ENCODE measurements at regions not wholly inside any gene's neighbourhood (a gene's known extent, or its start where the extent isn't known, plus 50 kb on each side); places are given as distances from the start of the nearest gene placed in this dataset.

DNA sequence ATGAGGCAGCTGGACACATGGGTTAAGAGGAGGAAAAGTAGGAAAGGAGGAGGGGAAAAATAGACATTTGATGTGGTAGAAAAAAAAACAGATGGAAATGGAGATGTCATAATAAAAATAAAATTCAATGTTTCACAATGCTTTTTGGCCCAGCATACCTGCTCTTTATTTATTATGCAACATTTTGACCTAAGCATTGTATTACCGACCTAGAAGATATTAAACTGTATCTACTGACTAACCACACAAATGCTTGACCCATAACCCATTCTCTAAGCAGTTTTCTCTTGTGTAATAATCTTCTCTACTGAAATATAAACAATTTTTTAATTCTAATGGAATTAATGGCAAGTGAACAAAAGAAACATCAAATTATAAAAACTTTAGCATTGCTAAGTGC lies 362.3 kb downstream of the FBXO15 start:
- Mint-ChIP-seq H3K27ac (no peak overlapping the region), H3K4me3 (ENCODE audit: low read depth) (no peak overlapping the region), H3K27me3 (no peaks in the 10 kb centered on the region), H3K9me3 (ENCODE audit: low read depth) (peaks cover 5% of the 10 kb centered on the region), H3K36me3 (ENCODE audit: insufficient read depth) (peaks cover 4% of the 10 kb centered on the region), H3K4me1 (ENCODE audit: low read depth) (no peaks in the 10 kb centered on the region)
- TF ChIP-seq, protein P1, sequence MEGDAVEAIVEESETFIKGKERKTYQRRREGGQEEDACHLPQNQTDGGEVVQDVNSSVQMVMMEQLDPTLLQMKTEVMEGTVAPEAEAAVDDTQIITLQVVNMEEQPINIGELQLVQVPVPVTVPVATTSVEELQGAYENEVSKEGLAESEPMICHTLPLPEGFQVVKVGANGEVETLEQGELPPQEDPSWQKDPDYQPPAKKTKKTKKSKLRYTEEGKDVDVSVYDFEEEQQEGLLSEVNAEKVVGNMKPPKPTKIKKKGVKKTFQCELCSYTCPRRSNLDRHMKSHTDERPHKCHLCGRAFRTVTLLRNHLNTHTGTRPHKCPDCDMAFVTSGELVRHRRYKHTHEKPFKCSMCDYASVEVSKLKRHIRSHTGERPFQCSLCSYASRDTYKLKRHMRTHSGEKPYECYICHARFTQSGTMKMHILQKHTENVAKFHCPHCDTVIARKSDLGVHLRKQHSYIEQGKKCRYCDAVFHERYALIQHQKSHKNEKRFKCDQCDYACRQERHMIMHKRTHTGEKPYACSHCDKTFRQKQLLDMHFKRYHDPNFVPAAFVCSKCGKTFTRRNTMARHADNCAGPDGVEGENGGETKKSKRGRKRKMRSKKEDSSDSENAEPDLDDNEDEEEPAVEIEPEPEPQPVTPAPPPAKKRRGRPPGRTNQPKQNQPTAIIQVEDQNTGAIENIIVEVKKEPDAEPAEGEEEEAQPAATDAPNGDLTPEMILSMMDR (IDR thresholded peaks at IDR 0.05; ENCODE audit: unreplicated experiment) = no peak
- DNase-seq (ENCODE audit: low spot score, unreplicated experiment) = no peak

DNA sequence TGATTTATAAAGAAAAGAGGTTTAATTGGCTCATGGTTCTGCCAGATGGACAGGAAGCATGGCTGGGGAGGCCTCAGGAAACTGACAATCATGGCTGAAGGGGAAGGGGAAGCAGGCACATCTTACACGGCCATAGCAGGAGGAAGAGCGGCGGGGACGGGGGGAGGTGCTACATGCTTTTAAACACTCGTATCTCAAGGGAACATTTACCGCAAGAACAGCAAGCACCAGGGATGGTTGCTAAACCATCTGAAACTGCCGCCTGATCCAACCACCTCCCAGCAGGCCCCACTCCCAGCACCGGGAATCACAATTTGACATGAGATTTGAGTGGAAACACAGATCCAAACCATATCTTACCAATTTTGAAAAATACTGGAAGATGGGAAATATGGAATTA lies 362.8 kb downstream of the FBXO15 start:
- DNase-seq (ENCODE audit: low spot score, unreplicated experiment) = no peak
- Mint-ChIP-seq H3K4me1 (ENCODE audit: low read depth) (no peaks in the 10 kb centered on the region), H3K9me3 (ENCODE audit: low read depth) (peaks cover 5% of the 10 kb centered on the region), H3K4me3 (ENCODE audit: low read depth) (no peak overlapping the region), H3K27me3 (no peaks in the 10 kb centered on the region), H3K27ac (no peak overlapping the region), H3K36me3 (ENCODE audit: insufficient read depth) (peaks cover 4% of the 10 kb centered on the region)
- TF ChIP-seq, protein P1 (IDR thresholded peaks at IDR 0.05; ENCODE audit: unreplicated experiment) = no peak

DNA sequence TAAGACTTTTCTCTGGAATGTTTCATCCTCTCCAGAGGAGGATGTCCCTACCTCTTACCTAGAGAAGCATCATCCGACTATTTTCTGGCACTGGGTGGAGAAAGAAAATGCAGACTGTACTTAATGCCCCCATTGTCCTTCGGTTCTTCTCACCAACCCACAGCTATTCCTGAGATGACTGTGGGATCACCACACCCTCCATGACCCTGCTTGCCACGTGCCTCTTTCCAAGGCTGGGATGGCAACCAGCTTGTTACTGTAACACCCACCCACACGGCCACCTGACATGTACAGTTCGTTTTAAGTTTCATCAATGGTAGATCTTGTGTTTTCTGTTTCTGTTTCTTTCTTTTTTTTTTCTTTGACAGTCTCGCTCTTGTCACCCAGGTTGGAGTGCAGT lies 365.2 kb downstream of the FBXO15 start:
- H3K4me1 Mint-ChIP-seq (ENCODE audit: low read depth) = no peaks in the 10 kb centered on the region
- no peak for DNase-seq (ENCODE audit: low spot score, unreplicated experiment)
- peaks cover 10% of the 10 kb centered on the region for H3K27me3 Mint-ChIP-seq
- peaks cover 4% of the 10 kb centered on the region for H3K36me3 Mint-ChIP-seq (ENCODE audit: insufficient read depth)
- H3K4me3 Mint-ChIP-seq (ENCODE audit: low read depth) = no peak overlapping the region
- peaks cover 5% of the 10 kb centered on the region for H3K9me3 Mint-ChIP-seq (ENCODE audit: low read depth)
- TF ChIP-seq, protein P1 (IDR thresholded peaks at IDR 0.05; ENCODE audit: unreplicated experiment) = no peak
- H3K27ac Mint-ChIP-seq = no peak overlapping the region

DNA sequence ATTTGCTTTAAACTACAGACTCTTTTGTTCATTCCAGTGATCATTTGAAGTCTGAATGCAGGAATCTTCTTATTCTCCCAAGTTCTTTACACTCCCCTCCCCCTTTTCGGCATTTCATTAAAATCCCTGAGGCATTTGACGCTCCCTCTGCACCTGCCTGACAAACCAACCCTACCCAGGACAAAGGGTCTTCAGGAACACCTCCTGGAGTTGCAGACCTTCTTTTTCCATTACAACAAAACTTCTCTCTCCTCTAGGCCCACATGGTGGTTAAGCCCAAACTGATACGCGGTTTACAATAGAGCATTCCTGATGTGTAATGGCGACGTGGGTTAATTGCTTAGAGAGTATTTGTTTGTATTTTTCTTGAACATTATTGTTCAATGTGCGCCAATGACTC lies 367.4 kb downstream of the FBXO15 start:
- no peaks in the 10 kb centered on the region for H3K36me3 Mint-ChIP-seq (ENCODE audit: insufficient read depth)
- no peaks in the 10 kb centered on the region for H3K9me3 Mint-ChIP-seq (ENCODE audit: low read depth)
- H3K27ac Mint-ChIP-seq = no peak overlapping the region
- TF ChIP-seq, protein P1 (IDR thresholded peaks at IDR 0.05; ENCODE audit: unreplicated experiment) = no peak
- H3K4me1 Mint-ChIP-seq (ENCODE audit: low read depth) = no peaks in the 10 kb centered on the region
- peaks cover 10% of the 10 kb centered on the region for H3K27me3 Mint-ChIP-seq
- no peak overlapping the region for H3K4me3 Mint-ChIP-seq (ENCODE audit: low read depth)
- DNase-seq (ENCODE audit: low spot score, unreplicated experiment) = no peak

DNA sequence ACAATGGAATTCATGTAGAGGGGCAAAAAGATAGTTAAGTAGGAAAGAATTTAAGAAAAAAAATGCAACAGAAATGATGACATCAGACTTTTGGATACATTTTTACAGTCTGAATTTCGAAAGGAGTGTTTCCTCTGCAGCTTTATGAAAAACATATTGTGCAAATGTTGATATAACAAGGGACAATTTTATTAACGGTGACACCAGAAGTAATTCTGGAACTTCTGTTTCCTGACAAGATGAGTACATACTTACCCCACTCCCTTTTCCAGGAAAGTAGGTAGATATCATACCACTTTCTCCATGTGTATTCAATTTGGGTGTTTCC lies 369.6 kb downstream of the FBXO15 start:
- no peaks in the 10 kb centered on the region for H3K36me3 Mint-ChIP-seq (ENCODE audit: insufficient read depth)
- no peak overlapping the region for H3K4me3 Mint-ChIP-seq (ENCODE audit: low read depth)
- peaks cover 10% of the 10 kb centered on the region for H3K27me3 Mint-ChIP-seq
- DNase-seq (ENCODE audit: low spot score, unreplicated experiment) = no peak
- TF ChIP-seq, protein P1 (IDR thresholded peaks at IDR 0.05; ENCODE audit: unreplicated experiment) = no peak
- no peaks in the 10 kb centered on the region for H3K4me1 Mint-ChIP-seq (ENCODE audit: low read depth)
- H3K9me3 Mint-ChIP-seq (ENCODE audit: low read depth) = no peaks in the 10 kb centered on the region
- H3K27ac Mint-ChIP-seq = no peak overlapping the region

All from progenitor cell of endocrine pancreas (in vitro differentiated cells).